GM12864 (cell line): ENCODE measurements at regions not wholly inside any gene's neighbourhood (a gene's known extent, or its start where the extent isn't known, plus 50 kb on each side); places are given as distances from the start of the nearest gene placed in this dataset.

Source experiments
- DNase-seq: peaks from one replicate; pipeline ENCODE4 v3.0.0-alpha.2; 2011; ENCODE audit warnings: low read depth
- H3K4me3 ChIP-seq: 2 replicates; pipeline ENCODE4 v1.5.1; 2011; ENCODE audit warnings: mild to moderate bottlenecking, low read depth, low read length, control low read depth
- TF ChIP-seq, protein P1 (sequence below): IDR thresholded peaks from 2 replicates; pipeline ENCODE4 v1.5.1; 2011; ENCODE audit warnings: low read depth, mild to moderate bottlenecking, moderate library complexity, low read length, control low read depth, inconsistent platforms; ENCODE audit errors: missing control alignments

DNA sequence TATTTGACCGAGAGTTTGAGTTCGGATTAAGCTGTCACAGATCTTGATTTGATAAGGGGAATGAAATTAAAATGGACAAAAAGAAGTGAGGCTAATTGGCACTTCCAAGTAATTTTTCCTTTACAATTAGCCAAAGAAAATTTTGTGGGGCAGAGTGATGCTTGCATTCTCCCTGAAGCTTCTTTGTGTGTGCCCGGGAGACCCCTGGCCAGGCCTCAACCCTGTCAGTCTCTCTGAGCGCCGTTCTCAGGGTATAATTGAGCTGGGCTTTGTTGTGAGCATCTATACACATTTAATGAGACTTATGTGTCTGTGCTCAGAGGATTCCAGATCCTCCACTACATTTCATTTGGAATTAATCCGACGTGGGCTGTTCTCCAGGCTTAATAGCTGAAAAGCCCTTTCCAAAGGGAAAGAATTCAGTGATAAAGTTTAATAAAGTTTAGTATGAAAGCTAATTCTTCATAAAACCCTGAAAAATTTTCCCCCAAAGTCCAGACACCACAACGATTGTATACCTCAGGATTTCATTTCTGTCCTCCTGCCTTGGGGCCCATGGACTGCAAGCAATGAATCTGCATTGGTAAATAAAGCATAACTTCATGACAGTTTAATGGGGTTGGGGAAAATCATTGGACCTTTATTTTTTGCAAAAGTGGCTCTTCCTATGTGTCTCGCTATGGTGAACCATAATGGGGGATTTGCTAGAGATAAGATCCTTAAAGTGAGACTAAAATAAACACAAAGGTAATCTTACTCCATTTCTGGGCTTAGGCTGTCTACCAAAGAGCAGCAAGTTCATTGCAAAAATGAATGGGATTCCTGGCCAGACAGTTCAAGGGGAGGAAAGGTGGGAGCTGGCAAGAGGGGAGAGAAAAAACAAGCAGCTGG, 292.6 kb downstream of the C12orf75 start:
- H3K4me3 ChIP-seq, result no peak overlapping the region
- DNase-seq, result no peak
- TF ChIP-seq, protein P1, sequence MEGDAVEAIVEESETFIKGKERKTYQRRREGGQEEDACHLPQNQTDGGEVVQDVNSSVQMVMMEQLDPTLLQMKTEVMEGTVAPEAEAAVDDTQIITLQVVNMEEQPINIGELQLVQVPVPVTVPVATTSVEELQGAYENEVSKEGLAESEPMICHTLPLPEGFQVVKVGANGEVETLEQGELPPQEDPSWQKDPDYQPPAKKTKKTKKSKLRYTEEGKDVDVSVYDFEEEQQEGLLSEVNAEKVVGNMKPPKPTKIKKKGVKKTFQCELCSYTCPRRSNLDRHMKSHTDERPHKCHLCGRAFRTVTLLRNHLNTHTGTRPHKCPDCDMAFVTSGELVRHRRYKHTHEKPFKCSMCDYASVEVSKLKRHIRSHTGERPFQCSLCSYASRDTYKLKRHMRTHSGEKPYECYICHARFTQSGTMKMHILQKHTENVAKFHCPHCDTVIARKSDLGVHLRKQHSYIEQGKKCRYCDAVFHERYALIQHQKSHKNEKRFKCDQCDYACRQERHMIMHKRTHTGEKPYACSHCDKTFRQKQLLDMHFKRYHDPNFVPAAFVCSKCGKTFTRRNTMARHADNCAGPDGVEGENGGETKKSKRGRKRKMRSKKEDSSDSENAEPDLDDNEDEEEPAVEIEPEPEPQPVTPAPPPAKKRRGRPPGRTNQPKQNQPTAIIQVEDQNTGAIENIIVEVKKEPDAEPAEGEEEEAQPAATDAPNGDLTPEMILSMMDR, result no peak

DNA sequence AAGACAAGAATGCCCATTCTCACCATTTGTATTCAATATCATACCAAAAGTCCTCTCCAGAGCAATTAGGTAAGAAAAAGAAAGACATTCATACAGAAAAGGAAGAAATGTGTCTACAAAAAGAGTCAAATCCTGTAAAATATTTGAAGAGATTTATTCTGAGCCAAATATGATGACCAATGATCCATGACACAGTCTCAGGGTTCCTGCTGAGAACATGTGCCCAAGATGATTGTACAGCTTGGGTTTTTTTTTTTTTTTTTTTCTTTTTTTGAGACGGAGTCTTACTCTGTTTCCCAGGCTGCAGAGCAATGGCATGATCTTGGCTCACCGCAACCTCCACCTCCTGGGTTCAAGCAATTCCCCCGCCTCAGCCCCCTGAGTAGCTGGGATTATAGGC, 296.2 kb downstream of the C12orf75 start:
- TF ChIP-seq, protein P1, result no peak
- no peak for DNase-seq
- no peak overlapping the region for H3K4me3 ChIP-seq

DNA sequence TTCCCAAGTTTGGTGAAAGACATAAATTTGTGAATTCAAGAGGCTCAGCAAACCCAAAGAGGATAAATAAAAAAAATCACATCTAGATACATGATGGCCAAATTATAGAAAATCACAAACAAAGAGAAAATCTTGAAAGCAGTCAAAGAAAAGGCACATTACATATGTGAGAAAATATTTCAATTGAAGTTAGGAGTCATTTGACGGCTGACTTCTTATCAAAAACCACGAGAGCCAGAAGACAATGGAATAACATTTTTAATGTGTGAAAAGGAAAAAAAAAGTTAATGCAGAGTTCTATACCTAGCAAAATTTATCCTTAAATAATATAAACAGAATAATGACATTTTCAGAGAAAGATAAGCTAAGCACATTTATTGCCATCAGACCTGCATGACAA, 307.0 kb downstream of the C12orf75 start:
- no peak overlapping the region for H3K4me3 ChIP-seq
- TF ChIP-seq, protein P1, result no peak
- no peak for DNase-seq

DNA sequence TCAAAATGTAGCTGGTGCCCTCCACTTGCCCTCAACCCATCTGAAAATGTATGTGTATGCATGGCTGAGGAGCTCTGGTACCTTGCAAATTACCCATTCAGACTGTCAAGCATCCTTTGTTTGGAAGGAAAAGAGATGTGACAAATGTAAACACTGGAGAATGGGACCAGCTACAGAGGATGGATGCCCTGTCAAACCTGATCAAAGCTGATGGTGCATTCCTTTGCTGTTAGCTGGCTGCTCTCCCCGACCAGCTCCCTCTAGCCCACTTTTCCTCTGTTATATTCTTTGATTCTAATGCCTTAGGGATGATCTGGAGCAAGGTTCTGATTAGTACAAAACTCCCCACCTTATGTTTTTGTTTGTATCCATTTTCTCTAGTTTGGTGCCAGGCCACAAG, 310.3 kb downstream of the C12orf75 start:
- DNase-seq, result no peak
- H3K4me3 ChIP-seq, result no peak overlapping the region
- TF ChIP-seq, protein P1, result no peak

DNA sequence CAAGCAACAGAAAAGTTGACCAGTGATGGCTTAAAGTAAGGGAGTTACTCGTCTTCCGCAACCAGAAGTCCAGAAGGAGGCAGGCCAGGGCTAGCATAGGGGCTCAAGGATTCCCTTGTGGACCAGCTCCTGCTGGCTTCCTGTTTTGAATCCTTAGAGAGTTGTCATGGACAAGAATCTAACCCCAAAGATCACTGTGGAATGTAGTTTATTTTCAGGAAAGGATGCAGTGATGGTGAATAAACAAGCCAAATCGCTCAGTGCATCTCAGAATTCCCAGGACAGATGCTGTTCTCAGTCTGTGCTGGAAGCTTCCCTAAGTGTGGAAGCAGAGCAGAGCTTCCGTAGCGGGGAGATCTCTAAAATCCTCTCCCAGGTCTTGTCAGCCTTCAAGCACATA, 311.3 kb downstream of the C12orf75 start:
- no peak overlapping the region for H3K4me3 ChIP-seq
- TF ChIP-seq, protein P1, result no peak

DNA sequence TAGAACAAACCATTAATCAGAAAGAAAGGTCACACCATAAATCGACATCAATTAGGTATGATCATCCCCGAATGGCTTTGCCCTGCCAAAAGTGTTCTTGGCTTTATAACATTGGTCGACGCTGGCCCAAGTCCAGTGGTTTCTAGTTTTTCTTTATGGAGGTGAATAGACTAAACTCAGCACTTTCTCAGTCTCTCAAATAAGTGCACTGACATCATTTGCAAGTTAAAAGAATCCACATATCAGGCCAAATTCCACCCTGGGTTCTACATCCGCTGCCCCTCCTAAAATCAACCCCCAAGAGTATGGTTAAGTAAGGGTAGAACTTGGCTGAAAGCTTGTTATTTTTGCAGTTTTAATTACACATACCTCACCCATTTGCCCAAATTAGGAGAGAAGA, 314.3 kb downstream of the C12orf75 start:
- no peak for DNase-seq
- H3K4me3 ChIP-seq, result no peak overlapping the region
- TF ChIP-seq, protein P1, result no peak

More for the DNA sequence above, 311.3 kb downstream of the C12orf75 start:
- DNase-seq, result no peak

DNA sequence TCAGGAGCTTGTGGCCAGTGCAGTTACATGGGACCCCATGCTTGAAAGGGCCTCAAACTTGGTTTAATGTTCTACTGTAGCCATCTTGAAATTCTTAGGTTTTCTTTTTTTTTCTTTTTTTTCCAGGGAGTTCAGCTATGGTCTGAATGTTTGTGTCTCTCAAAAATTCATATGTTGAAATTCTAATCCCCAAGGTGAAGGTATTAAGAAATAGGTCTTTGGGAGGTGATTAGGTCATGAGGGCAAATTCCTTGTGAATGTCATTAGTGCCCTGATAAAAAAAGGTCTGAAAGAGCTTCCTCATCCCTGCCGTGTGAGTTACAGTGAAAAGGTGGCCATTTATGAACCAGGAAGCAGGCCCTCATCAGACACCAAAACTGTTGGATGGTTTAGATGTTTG, 324.1 kb downstream of the C12orf75 start:
- no peak overlapping the region for H3K4me3 ChIP-seq
- DNase-seq, result no peak
- TF ChIP-seq, protein P1, result no peak
